GM18517 (cell line): ENCODE measurements at regions not wholly inside any gene's neighbourhood (a gene's known extent, or its start where the extent isn't known, plus 50 kb on each side); places are given as distances from the start of the nearest gene placed in this dataset.

Experiments
- ATAC-seq: cut with Tn5 transposase; IDR thresholded peaks from one replicate; pipeline ENCODE4 v1.9.1; 2021; ENCODE audit warnings: mild to moderate bottlenecking, moderate library complexity; ENCODE audit not compliant: unreplicated experiment

- no peak for ATAC-seq
These were observed 386.3 kb downstream of the DIRAS2 start for GRCh38 chr9:90256345-90256744.

- peak; percentile 85 for ATAC-seq
These were observed 383.0 kb downstream of the DIRAS2 start for GRCh38 chr9:90259311-90260246.

GRCh38 chr9:90261698-90262097 lies 380.9 kb downstream of the DIRAS2 start:
- no peak for ATAC-seq

- ATAC-seq: no peak
These were observed 374.0 kb downstream of the DIRAS2 start for GRCh38 chr9:90268613-90269012.

- ATAC-seq: no peak
These were observed 370.9 kb downstream of the DIRAS2 start for GRCh38 chr9:90271707-90272106.

GRCh38 chr9:90274725-90275124 lies 367.9 kb downstream of the DIRAS2 start:
- ATAC-seq: no peak

GRCh38 chr9:90285946-90286345 lies 356.7 kb downstream of the DIRAS2 start:
- ATAC-seq: no peak

GRCh38 chr9:90287567-90288274 lies 354.9 kb downstream of the DIRAS2 start:
- ATAC-seq: peak; percentile 95

- no peak for ATAC-seq
These were observed 354.4 kb downstream of the DIRAS2 start for GRCh38 chr9:90288275-90288639.

GRCh38 chr9:90290716-90291485 lies 351.7 kb downstream of the DIRAS2 start:
- no peak for ATAC-seq

- ATAC-seq: no peak
These were observed 346.1 kb downstream of the DIRAS2 start for GRCh38 chr9:90296539-90296938.

GRCh38 chr9:90299968-90300367 lies 342.7 kb downstream of the DIRAS2 start:
- ATAC-seq: no peak

- ATAC-seq: no peak
These were observed 341.9 kb downstream of the DIRAS2 start for GRCh38 chr9:90300611-90301276.

GRCh38 chr9:90301277-90301653 lies 341.4 kb downstream of the DIRAS2 start:
- no peak for ATAC-seq

GRCh38 chr9:90303655-90304054 lies 339.0 kb downstream of the DIRAS2 start:
- ATAC-seq: no peak

GRCh38 chr9:90306158-90306557 lies 336.5 kb downstream of the DIRAS2 start:
- no peak for ATAC-seq

GRCh38 chr9:90307167-90307833 lies 335.3 kb downstream of the DIRAS2 start:
- no peak for ATAC-seq

GRCh38 chr9:90307891-90308290 lies 334.7 kb downstream of the DIRAS2 start:
- ATAC-seq: no peak

GRCh38 chr9:90308691-90309090 lies 333.9 kb downstream of the DIRAS2 start:
- no peak for ATAC-seq

GRCh38 chr9:90309809-90310520 lies 332.7 kb downstream of the DIRAS2 start:
- no peak for ATAC-seq
